ENCODE measurements at regions not wholly inside any gene's neighbourhood (a gene's known extent, or its start where the extent isn't known, plus 50 kb on each side); places are given as distances from the start of the nearest gene placed in this dataset.

DNA sequence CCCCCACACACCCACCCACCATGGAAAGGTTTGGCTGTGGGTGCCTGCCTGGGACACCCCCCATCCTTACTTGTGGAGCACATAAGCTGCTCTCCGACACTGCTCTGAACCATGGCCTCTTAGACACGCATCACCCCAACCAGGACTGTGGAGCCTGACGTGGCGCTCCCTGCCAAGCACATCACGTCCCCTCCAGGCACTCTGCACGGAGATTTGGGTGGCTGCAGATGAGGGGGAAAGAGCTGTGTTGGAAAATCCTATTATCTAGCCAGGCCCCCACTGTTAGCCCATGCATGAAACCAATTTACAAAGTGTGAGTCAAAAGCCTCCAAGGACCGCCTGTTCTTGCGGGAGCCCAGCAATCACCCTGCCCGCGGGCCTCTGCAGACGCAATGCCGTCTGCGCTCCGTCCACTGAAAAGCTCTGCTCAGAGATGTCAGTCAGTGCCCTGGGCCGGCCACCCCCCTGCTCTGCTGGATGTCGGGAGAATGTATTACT lies 163.4 kb upstream of the NECTIN1 start:
- no peak overlapping the region for H3K4me3 Mint-ChIP-seq
- CTCF ChIA-PET: no interaction called here
- no peak for DNase-seq
- H3K27ac Mint-ChIP-seq: no peak overlapping the region
- POLR2A ChIA-PET: no interaction called here
- peaks cover 9% of the 10 kb centered on the region for H3K27me3 Mint-ChIP-seq
- no peaks in the 10 kb centered on the region for H3K36me3 Mint-ChIP-seq (ENCODE audit: low read depth)
- peaks cover 4% of the 10 kb centered on the region for H3K4me1 Mint-ChIP-seq
- H3K9me3 Mint-ChIP-seq: no peaks in the 10 kb centered on the region

DNA sequence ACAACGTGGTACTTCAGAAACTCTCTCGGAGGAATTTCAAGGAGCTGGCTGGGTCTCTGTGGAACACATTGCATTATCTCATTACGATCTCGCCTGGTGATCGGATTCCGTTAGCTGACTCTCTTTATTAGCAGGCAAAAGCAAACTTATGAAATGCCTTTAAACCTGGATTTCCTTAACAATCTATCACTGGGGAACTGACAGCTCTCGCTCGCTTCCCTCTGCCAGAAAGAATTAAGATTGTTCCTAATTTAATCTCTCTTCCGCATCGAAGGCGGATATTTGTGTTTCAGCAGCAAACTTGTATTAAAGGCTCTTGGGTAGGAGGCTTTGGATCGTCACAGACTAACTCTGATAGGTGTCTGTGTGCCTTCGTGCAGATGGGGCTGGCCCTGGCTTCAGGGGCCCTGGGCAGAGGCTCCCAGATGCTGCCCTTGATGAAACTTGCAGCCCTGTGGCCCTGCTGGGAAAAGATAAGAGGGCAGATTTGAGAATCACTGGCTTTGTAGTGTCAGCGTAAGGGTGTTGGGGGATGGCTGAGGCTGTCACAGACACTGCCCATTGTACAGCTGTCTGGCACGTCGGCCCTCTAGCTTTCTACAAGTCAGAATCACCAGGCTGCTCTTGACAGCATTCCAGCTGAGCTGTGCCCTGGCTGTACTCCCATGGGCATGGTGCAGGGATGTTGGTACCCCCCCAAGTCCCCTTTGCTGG lies 162.2 kb upstream of the NECTIN1 start:
- Mint-ChIP-seq H3K36me3 (ENCODE audit: low read depth) (no peaks in the 10 kb centered on the region), H3K9me3 (no peaks in the 10 kb centered on the region), H3K4me1 (peaks cover under 1% of the 10 kb centered on the region), H3K4me3 (no peak overlapping the region), H3K27ac (no peak overlapping the region), H3K27me3 (peaks cover 3% of the 10 kb centered on the region)
- no peak for DNase-seq
- ChIA-PET POLR2A (no interaction called here), CTCF (no interaction called here)

- H3K9me3 Mint-ChIP-seq: no peaks in the 10 kb centered on the region
- no peak overlapping the region for H3K27ac Mint-ChIP-seq
- no peaks in the 10 kb centered on the region for H3K36me3 Mint-ChIP-seq (ENCODE audit: low read depth)
- H3K4me3 Mint-ChIP-seq: no peak overlapping the region
- DNase-seq: no peak
- CTCF ChIA-PET: no interaction called here
- H3K4me1 Mint-ChIP-seq: no peaks in the 10 kb centered on the region
- POLR2A ChIA-PET: no interaction called here
- H3K27me3 Mint-ChIP-seq: peaks cover 3% of the 10 kb centered on the region
Measured at GRCh38 chr11:119890466-119890865, 161.5 kb upstream of the NECTIN1 start.

DNA sequence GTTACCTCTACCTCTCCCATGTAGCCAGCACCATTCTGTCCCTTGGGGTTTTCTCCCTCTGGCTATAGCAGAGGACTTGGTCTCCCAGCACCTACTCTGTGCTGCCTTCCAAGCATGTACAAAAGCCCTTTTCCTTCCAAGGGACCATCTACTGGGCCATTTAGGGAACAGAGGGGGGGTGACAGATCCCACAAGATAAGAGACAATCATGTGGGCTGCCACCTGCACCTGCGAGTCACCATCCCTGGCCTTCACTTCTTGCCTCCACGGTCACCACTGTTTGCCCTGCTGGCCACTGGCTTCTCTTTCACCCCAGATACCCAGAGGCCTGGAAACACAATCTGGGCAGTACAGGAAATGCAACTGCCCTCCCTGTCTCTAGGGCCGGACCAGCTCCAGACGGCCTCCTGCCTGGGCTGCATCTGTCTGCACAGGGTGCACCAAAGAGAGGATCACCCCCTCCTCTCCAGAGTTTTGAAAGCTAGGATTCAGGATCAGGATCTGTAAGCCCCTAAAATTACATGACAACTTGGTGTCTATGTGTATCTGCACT lies 160.8 kb upstream of the NECTIN1 start:
- Mint-ChIP-seq H3K4me1 (no peaks in the 10 kb centered on the region), H3K4me3 (no peak overlapping the region), H3K36me3 (ENCODE audit: low read depth) (no peaks in the 10 kb centered on the region), H3K27ac (no peak overlapping the region), H3K9me3 (no peaks in the 10 kb centered on the region), H3K27me3 (peaks cover 3% of the 10 kb centered on the region)
- ChIA-PET CTCF (no interaction called here), POLR2A (no interaction called here)
- no peak for DNase-seq

GRCh38 chr11:119889111-119889510 lies 160.1 kb upstream of the NECTIN1 start:
- H3K36me3 Mint-ChIP-seq (ENCODE audit: low read depth): no peaks in the 10 kb centered on the region
- ChIA-PET POLR2A (no interaction called here), CTCF (no interaction called here)
- H3K4me1 Mint-ChIP-seq: no peaks in the 10 kb centered on the region
- no peak overlapping the region for H3K4me3 Mint-ChIP-seq
- H3K9me3 Mint-ChIP-seq: no peaks in the 10 kb centered on the region
- no peak for DNase-seq
- peaks cover 3% of the 10 kb centered on the region for H3K27me3 Mint-ChIP-seq
- H3K27ac Mint-ChIP-seq: no peak overlapping the region

GRCh38 chr11:119888119-119888518 lies 159.1 kb upstream of the NECTIN1 start:
- Mint-ChIP-seq H3K4me3 (no peak overlapping the region), H3K27ac (no peak overlapping the region), H3K36me3 (ENCODE audit: low read depth) (no peaks in the 10 kb centered on the region), H3K9me3 (no peaks in the 10 kb centered on the region), H3K27me3 (peaks cover 3% of the 10 kb centered on the region), H3K4me1 (no peaks in the 10 kb centered on the region)
- no peak for DNase-seq
- POLR2A ChIA-PET: no interaction called here
- CTCF ChIA-PET: no interaction called here

- DNase-seq: no peak
- H3K27ac Mint-ChIP-seq: no peak overlapping the region
- ChIA-PET CTCF (interaction anchor here (0.8 to 1.0 kb wide), 2 partner anchors 10 to 158 kb away, joined by 3 read pairs; partner anchors contain the start of gene NECTIN1), POLR2A (no interaction called here)
- H3K27me3 Mint-ChIP-seq: peaks cover 7% of the 10 kb centered on the region
- no peaks in the 10 kb centered on the region for H3K4me1 Mint-ChIP-seq
- no peak overlapping the region for H3K4me3 Mint-ChIP-seq
- H3K9me3 Mint-ChIP-seq: no peaks in the 10 kb centered on the region
- H3K36me3 Mint-ChIP-seq (ENCODE audit: low read depth): no peaks in the 10 kb centered on the region
Measured at GRCh38 chr11:119886667-119887230, 157.7 kb upstream of the NECTIN1 start.

DNA sequence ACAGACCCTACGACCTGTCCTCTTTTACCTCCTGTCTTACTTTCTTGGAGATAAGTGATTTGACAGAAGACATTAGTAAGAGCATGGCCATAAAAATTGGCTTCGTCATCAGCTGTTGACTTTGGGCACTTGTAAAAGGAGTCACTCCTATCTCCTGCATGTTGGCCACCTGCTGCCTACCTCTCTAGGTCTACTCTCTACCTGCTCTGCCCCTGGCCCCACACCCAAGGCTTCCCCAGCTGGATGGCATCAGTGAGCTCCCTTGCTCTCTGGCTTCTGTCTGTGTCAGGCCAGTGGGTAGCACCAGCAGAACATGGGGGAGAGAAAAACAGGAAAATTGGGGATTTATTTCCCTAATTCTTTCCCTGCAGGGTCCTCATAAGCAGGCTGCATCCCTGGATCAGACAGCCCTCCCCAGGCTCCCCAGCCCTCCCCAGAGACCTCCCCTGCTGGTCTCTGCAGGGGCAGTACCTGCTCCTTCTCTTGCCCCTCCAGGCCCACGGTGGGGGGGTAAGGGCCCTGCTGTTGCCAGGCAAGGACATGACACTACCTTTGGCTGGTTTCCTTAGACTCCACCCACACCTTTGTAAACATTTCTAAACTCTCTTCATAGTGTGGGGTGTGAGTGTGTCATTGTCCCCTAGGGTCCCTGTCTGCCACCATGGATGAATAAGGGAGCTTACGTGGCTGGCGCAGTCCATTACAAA lies 157.0 kb upstream of the NECTIN1 start:
- H3K9me3 Mint-ChIP-seq: no peaks in the 10 kb centered on the region
- DNase-seq: no peak
- ChIA-PET CTCF (no interaction called here), POLR2A (no interaction called here)
- H3K4me1 Mint-ChIP-seq: no peaks in the 10 kb centered on the region
- H3K27ac Mint-ChIP-seq: no peak overlapping the region
- peaks cover 6% of the 10 kb centered on the region for H3K27me3 Mint-ChIP-seq
- H3K36me3 Mint-ChIP-seq (ENCODE audit: low read depth): no peaks in the 10 kb centered on the region
- H3K4me3 Mint-ChIP-seq: no peak overlapping the region

DNA sequence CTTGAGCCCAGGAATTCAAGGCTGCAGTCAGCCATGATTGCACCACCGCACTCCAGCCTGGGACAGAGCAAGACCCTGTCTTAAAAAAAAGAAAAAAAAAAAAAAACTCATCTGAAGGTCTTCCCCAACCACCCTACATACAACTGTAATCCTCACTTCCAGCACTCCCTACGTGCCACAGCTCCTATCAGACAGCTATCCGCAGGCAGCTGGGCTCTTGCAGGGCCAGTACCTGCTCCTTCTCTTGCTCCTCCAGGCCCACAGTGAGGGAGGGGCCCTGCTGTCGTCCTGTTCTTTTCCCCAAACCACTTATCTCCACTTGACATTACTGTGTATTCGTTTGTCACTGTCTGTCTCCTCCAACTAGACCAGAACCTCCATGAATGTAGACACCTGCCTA lies 156.1 kb upstream of the NECTIN1 start:
- Mint-ChIP-seq H3K9me3 (no peaks in the 10 kb centered on the region), H3K4me3 (no peak overlapping the region), H3K27ac (no peak overlapping the region), H3K4me1 (no peaks in the 10 kb centered on the region), H3K36me3 (ENCODE audit: low read depth) (no peaks in the 10 kb centered on the region), H3K27me3 (peaks cover 4% of the 10 kb centered on the region)
- no peak for DNase-seq
- ChIA-PET CTCF (no interaction called here), POLR2A (no interaction called here)

DNA sequence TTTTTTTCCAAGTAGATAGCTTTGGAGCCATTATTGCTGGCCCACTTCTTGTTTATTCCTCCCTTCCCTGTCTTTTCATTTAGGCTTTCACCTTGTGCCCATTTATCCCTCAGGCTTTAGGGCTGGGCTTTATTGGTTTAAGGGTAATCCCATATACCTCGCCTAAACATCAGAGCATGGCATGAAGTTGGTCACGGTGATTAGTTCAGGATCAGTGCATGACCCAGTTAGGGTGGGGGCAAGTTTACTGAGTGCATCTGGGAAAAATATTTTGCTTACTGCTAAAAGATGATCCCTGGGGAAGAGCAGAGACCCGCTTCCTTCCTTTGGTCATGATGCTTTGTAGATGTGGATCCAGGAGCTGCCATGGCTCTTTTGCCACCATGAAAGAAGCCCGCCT lies 153.3 kb upstream of the NECTIN1 start:
- no peaks in the 10 kb centered on the region for H3K36me3 Mint-ChIP-seq (ENCODE audit: low read depth)
- no peak for DNase-seq
- ChIA-PET POLR2A (no interaction called here), CTCF (no interaction called here)
- peaks cover 4% of the 10 kb centered on the region for H3K27me3 Mint-ChIP-seq
- no peak overlapping the region for H3K4me3 Mint-ChIP-seq
- no peaks in the 10 kb centered on the region for H3K9me3 Mint-ChIP-seq
- H3K27ac Mint-ChIP-seq: no peak overlapping the region
- H3K4me1 Mint-ChIP-seq: no peaks in the 10 kb centered on the region

DNA sequence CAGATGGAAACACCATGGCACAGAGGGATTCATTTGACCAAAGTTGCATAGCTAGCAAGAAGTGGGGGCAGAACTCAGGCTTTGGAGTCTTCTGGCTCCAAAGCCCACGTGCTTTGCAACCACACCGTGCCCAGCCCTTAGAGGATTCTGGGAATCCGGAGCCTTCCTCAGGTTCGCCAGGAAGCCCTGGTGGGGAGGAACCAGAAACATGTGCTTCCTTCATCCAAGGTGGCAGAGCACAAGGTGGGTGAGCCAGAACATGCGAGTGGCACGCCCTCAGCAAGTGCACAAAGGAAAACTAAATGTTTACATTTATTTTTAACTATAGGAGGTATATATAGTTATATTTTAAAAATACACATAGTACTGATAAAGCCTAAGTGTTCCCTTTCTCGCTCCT lies 151.9 kb upstream of the NECTIN1 start:
- peaks cover 4% of the 10 kb centered on the region for H3K27me3 Mint-ChIP-seq
- H3K4me1 Mint-ChIP-seq: no peaks in the 10 kb centered on the region
- CTCF ChIA-PET: interaction anchor here (0.6 kb wide), 1 partner anchor 123 kb away, joined by 3 read pairs; no protein-coding TSS in a partner anchor
- POLR2A ChIA-PET: no interaction called here
- H3K36me3 Mint-ChIP-seq (ENCODE audit: low read depth): no peaks in the 10 kb centered on the region
- H3K4me3 Mint-ChIP-seq: no peak overlapping the region
- no peak overlapping the region for H3K27ac Mint-ChIP-seq
- H3K9me3 Mint-ChIP-seq: no peaks in the 10 kb centered on the region
- DNase-seq: no peak

DNA sequence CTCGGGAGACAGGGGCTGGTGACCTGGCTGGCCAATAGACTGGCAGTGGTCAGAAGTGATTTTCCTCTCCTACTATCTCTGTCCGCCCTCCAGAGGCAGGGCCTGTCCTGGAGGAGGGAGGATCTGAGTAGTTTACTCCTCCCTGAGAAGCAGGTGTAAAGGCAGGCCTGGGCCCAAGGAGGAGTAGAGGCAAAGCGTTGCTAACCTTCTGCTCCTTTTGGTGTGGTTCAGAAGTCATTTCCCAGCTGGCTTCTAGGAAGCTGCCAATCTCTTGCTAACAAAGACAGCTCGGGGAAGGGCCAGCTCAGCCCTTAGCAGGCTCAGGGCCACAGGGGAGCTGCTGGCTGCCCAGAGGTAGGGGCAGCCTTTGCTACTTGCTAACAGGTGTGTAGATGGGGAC lies 151.1 kb upstream of the NECTIN1 start:
- DNase-seq: no peak
- no peaks in the 10 kb centered on the region for H3K36me3 Mint-ChIP-seq (ENCODE audit: low read depth)
- no peak overlapping the region for H3K27ac Mint-ChIP-seq
- POLR2A ChIA-PET: no interaction called here
- H3K4me1 Mint-ChIP-seq: no peaks in the 10 kb centered on the region
- CTCF ChIA-PET: interaction anchor here (0.6 kb wide), 1 partner anchor 122 kb away, joined by 3 read pairs; no protein-coding TSS in a partner anchor
- H3K4me3 Mint-ChIP-seq: no peak overlapping the region
- peaks cover 4% of the 10 kb centered on the region for H3K27me3 Mint-ChIP-seq
- no peaks in the 10 kb centered on the region for H3K9me3 Mint-ChIP-seq

DNA sequence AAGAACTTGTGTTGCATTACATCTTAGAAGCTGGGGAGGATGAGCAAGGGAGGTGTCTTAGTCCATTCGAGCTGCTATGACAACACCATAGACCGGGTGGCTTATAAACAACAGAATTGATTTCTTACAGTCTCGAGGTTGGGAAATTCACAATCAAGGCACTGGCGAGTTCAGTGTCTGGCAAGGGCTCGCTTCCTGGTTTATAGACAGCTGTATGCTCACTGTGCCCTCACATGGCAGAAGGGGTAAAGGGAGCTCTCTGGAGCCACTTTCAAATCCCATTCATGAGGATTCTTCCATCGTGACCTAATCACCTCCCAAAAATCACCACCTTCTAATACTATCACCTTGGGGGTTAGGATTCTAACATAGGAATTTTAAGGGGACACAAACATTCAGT lies 150.0 kb upstream of the NECTIN1 start:
- CTCF ChIA-PET: no interaction called here
- POLR2A ChIA-PET: no interaction called here
- DNase-seq: no peak
- Mint-ChIP-seq H3K4me3 (no peak overlapping the region), H3K36me3 (ENCODE audit: low read depth) (no peaks in the 10 kb centered on the region), H3K27ac (no peak overlapping the region), H3K4me1 (no peaks in the 10 kb centered on the region), H3K27me3 (peaks cover 4% of the 10 kb centered on the region), H3K9me3 (no peaks in the 10 kb centered on the region)
